IPS DF 19.7 (cell line): ENCODE measurements at regions not wholly inside any gene's neighbourhood (a gene's known extent, or its start where the extent isn't known, plus 50 kb on each side); places are given as distances from the start of the nearest gene placed in this dataset.
A peak's percentile ranks its signal among the peaks of the same experiment; 100 is the strongest.

ENCODE experiments used
- DNase-seq: peaks from one replicate; pipeline ENCODE4 v3.0.0-alpha.2; 2013; ENCODE audit warnings: low read depth, low spot score

DNA sequence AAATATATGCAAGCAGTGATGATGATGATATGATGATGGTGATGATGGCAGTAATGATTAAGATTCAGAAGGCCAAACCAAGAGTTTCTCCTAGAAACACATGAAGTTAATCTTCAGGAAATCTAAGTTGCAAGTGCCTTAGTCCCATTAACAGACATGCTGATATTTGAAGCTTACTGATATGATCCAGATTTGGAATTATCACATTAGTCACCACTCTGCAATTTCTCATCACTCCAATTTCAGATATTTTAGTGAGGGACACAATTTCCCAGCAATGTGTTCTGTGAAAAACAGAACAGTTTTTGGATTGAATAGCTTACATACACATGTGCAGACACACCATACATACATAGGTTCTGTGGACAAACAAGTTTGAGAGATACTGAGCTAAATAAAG is 411.4 kb upstream of the FAT3 start:
- DNase-seq: no peak

DNA sequence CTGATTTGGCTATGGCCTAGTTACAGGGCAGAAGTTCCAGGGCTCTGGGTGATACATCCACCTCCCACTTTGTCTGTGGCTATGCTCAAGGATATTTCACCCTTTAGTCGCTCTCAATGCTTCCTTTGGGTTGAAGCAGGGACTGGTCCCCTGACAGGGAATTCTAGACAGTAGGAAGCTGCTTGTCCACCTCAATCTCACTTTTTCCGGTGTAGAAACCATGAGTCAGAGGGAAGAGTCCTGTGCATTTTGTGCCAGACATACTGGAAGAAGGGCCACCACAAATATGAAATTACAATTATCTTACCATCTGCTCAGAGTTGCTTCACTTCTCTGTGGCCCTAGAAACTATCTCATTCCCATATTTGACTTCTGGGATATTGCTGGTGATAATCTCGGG is 413.7 kb upstream of the FAT3 start:
- DNase-seq: no peak

DNA sequence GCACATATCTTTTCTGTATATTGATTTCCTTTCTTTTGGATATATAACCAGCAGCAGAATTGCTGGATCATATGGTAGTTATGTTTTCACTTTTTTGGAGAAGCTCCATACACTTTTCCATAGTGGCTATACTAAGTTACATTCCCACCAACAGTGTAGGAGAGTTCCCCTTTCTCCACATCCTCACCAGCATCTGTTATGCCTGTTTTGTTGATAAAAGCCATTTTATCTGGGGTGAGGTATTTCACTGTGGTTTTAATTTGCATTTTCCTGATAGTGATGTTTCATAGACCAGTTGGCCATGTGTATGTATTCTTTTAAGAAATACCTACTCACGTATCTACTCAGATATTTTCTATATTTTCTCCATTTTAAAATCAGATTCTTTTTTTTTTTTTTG is 419.3 kb upstream of the FAT3 start:
- DNase-seq: no peak

DNA sequence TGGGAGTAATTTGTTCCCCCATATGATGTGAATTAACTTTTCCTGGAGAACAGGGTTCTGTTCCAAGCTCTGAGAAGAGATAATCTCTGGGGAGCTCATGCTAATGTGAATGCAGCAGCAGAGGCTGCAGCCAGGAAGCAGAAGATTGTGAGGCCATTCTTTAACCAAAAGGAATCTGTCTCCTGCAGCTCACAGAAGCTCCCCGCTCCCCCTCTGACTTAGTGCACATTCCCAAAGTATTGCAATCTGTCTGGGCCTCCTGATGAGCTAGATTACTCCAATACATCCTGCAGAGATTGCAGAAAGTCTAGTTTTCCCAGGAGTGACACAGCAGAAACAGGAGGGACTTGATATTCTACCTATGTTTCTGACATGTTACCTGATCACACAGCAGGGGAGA is 420.6 kb upstream of the FAT3 start:
- DNase-seq: peak; percentile 52

DNA sequence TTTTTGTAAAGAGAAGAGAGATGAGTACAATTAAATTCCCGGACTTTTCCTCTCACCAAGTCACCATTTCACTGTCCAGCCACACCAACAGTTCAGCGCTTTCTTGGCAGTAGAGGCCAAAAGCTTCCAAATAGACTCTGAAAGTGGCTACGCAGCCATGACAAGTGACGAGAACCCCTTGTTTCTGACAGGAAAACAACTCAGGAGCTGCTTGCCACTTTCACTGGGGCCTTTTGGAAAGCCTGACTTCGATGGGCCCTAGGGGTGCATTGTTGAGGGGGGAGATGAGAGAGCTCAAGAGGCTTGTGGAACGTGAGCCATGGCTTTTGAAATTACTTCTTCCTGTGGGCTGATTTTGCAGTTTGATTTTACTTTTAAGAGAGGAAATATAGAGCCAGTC is 422.1 kb upstream of the FAT3 start:
- no peak for DNase-seq

DNA sequence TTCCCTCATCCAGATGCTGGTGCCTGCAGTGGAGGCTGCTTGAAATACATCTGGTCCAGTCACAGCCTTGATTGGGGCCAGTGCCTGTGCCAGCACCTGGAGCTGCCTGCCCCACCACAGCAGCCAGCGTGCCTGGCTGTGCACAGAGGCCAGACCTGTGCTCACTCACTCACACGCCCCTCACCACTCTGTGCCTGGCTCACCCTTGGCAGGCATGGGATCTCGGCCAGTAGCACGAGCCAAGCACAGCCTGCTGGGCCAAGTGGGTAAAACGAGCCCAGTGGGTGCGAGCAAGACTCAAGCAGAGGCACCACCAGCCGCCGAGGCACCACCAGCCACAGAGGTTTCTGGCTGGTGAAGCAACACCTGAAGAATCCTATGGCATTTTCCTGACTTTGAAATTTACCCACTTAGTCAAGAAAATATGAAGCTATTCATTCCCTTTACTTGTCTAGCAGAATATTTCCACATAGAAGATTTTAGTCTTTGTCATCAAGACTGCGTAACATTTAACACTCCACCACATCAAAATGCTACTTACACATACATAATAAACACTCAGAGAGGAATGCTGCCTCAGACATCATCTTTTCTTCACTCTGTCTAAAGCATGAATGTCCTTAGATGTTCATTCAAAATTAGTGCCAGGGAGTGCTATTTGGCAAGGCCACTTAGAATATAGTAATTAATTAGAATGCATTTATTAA is 424.3 kb upstream of the FAT3 start:
- no peak for DNase-seq

DNA sequence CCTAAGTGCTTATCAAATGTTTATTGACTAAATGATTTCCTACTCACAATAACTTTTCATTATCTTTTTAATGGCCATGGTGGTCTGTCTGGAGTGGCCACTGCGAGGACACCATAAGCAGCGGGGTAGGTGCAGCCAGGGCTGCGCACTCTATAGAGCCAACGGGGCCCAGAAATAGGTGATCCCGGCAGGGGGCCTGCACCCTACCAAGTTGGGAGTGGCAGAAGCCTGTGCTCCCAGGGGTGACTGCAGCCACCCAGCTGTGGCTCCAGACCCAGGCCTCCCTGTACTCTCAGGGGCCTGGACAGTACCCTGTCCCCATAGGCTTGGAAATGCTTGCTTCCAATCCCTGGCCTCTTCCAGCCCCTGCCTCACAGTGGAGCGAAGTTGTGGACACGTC is 426.4 kb upstream of the FAT3 start:
- DNase-seq: no peak

DNA sequence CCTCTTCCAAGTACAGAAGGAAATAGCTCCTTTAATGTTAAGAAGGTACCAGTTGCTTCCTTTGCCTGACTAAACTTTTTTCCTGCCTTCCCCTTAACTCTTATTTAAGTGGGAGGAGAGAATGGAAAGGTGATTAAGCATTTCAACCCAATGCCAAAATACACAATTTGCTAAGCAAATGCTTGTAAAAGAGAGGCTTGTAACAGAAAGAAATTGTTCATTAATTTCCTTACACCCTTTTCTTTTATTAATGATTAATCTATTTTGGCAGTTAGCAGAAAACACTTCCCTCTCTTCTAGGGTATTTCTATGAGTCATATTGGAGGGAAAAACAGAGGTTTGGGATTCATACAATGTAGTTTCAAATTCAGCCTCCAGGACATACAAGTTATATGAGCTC is 427.6 kb upstream of the FAT3 start:
- DNase-seq: no peak

DNA sequence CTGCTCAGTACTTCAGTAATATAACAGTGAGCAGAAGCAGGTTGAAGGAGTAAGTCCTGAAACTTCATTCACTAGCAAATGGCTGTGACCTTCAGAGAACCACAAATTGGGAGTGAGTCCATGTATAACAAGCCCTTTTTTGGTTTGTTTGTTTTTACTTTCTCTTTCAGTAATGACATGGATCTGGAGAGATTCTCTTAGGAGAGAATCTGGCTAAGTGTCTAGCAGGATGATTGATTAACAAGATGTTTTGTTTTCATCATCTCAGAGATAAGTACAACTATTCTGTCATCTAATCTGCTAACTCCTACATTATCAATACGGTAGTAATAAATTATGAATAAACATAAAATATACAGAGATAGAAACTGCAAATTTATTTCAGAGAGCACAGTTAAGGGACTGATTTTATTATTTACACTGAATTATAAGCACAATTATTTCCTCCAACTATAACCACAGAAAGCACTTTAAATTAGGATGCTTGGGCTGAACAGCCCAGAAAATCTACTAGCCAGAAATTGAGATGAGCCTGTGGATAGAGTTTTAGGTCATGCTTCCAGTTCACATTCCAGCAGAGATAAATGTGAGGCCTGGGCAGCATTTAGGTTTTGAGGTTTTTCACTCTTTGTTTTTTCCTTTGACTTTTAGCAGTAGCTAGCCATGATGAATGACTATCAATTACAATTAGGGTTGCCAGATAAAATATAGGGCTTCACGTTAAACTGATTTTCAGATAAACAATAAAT is 429.3 kb upstream of the FAT3 start:
- no peak for DNase-seq

DNA sequence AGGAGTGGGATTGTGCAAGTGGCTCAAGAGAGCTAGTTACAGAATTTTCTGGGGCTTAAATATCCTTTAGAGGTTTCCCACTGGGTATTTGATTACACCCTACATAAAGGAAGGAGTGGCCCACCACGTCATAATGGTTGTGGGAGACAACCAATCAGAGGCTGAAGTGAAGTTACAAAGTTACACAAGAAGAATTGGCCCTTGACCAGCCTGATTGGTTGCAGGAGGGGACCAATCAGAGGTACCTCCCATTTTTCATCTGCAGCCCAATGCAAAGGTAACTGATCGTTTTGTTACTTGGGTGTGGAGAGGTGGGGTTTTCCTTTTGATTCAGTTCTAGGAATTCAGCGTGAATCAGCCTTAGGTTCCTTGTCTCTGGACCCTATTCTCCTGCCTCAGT is 430.5 kb upstream of the FAT3 start:
- DNase-seq: no peak

DNA sequence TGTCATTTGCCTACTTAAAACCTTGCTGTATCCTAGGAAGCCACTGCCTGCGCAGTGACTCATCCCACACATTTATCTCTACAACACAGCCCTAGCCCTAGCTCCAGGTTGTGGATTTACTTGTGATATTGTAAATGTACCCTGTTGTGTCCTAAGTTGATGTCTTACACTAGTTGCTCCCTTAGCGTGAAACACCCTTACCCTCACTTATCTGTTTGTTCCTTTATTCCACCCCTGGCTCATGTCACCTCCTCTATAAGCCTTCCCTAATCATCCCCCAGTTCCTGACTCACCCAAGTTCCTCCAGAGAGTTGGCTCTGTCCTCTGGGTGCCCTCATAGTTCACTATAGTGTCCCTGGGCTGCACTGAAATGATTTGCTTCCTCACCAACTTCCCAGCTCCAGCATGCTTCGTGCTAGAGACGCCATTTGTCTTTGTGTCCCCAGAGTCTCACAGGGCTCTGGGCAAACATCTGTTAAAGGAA is 431.8 kb upstream of the FAT3 start:
- no peak for DNase-seq

DNA sequence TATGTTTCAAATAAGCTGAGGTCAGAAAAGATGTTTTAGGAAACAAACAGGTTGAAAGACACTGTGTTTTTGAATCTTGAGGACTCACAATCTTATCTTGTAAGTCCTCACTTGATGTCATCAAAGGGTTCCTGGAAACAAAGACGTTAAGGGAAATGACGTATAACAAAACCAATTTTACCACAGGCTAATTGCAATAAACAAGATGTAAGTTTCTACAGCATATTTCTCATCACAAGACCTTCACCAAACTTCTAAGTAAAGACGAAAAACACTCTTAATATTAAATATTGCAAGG is 433.5 kb upstream of the FAT3 start:
- no peak for DNase-seq

DNA sequence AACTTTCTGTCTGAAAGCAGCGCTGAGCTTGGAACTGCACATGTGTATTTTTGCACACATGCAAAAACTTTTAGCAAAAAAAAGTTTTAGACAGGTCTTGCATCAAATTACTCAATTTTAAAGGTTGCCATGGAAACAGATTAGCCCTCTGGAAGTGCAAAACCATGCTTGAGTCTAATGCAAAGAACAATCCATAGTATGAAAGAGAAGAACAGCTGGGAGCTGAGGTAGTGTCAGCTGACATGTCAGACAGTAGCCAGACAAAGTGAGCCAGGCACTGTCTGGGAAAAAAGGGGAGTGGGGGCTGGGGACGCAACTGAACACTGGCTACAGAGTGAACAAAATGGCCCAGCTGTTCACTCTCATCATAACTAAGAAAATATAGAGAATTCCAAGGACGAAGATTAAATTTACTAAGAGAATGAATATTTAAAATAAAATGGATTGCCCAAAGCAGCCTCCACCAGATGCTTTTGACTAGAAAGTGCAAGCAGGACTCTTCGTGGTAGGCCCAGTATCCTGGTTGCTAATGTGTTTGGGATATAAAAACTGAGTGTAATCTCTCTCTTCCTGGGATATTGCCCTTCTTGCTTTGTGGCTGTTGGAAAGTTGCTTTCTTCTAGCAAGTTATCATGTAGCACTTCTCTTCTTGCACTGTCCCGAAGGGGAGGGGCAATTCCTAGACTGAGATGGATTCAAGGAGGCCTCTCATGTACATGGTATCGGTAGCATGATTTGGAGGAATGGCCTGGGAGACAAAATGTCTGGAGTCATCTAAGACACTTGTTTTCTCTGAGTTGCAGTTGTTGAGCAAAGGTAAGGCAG is 434.1 kb upstream of the FAT3 start:
- DNase-seq: no peak

DNA sequence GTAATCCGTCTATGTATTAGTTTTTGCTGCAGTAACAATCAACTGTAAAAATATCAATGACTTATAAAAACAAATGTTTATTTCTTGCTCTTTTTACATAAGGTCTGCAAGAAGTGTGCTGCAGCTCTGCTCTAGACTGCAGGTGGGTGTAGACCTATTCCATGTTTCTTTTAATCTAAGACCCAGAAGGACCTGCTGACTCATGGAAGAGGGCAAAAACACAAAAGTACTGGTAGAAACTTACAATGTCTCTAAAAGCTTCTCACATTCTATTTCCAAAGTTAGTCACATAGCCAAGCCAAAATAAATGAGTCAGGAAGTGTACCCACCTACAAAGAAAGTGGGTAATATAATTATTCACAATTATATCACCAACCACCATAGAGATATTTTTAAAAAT is 435.9 kb upstream of the FAT3 start:
- no peak for DNase-seq

DNA sequence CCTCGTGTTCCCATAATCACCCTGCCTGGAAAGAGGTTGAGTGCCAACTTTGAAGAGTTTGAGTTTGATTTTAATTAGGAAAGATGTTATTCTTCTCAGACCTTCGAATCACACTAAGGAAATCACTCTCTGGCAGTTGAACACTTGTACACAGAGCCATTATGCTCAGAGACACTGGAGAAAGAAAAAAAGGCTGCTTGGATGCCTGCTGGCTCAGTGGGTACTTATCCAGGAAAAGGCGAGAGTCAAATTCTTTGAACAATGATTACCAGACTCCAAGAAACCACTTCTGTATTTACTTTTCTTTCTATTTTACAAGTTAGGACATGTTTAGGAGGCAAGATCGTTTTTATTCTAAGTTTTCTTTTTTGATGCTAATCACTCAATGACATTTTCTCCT is 438.5 kb upstream of the FAT3 start:
- no peak for DNase-seq

DNA sequence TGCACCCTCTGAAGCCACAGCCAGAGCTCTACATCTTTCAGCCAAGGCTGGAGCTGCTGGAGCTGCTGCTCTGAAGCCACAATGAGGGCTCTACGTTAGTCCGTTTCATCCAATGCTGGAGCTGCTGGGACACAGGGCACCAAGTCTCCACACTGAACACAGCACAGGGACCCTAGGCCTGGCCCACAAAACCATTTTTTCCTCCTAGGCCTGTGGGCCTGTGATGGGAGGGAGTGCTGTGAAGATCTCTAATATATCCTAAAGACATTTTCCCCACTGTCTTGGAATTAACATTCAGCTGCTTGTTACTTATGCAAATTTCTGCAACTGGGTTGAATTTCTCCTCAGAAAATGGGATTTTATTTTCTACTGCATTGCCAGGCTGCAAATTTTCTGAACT is 441.4 kb upstream of the FAT3 start:
- no peak for DNase-seq

DNA sequence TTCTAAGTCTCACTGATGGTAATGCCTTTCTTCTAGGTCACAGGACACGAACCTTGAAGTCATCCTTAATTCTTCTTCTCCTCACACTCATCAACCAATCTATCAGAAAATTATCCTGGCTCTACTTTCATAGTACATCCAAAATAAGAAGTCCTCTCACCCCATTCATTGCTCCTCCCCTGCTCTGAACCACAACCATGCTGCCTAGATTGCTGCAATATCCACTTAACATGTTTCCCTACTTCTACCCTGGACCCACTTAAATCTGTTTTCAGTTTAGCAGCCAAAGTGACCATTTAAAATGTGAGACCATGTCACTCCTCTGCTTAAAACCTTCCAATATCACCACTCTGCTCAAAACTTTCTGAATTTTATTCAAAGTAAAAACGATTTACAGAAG is 445.9 kb upstream of the FAT3 start:
- no peak for DNase-seq

DNA sequence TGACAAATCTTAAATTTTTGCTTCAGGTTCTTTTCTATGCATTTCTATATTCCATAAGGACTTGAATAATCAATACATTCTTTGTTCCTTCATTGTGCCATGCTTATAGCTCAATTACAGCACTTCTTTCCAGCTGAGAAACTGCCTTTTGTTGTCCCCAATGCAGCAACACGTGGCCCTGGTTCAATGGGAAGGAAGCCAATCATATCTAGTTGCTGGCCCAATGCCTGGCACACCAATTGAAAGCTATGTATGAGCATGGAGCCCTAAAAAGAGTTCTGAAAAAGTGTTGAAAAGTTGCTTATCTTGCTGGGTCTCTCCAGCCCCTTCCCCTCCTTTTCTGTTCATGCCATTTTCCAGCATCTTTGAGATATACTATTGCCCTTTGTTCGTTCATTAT is 448.0 kb upstream of the FAT3 start:
- DNase-seq: no peak

DNA sequence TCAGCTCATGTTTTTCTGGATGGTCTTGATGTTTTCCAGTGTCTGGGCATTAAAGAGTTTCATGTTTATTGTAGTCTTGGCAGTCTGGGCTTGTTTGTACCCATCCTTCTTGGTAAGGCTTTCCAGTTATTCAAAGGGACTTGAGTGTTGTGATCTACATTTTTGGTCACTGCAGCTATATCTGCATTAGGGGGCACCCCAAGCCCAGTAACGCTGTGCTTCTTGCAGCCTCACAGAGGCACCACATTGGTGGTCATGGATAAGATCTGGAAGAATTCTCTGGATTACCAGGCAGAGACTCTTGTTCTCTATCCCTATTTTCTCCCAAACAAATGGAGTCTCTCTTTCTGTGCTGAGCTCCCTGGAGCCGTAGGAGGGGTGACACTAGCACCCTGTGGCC is 451.5 kb upstream of the FAT3 start:
- no peak for DNase-seq

DNA sequence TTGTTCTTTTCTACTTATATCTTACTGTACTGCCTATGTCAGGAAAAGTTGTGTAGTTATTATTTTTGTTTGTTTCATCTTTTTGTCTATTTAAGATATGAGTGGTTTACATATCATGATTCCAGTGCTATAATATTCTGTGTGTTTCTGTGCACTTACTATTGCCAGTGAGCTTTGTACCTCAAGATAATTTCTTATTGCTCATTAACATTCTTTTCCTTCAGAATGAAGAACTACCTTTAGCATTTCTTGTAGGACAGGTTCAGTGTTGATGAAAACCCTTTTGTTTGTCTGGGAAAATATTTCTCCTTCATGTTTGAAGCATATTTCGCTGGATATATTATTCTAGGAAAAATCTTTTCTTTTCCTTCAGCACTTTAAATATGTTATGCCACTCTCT is 452.7 kb upstream of the FAT3 start:
- DNase-seq: no peak

DNA sequence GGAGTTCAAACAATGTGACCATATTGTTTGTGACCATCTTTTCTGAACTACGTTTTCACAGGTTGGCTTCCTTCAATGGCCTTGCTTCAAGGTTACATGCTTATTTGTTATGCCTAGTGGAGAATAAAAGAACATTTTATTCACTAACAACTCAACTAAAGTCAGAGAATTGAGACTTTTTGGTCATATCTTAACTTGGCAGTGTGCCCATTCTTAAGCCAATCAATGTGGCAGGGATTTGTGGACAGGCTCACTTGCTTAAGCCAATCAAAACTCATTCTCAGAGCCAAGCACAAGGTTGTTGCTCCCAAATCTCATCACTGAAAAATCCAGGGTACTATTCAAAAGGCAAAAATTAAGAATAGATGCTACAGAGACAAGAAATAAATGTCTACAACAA is 455.8 kb upstream of the FAT3 start:
- DNase-seq: no peak

DNA sequence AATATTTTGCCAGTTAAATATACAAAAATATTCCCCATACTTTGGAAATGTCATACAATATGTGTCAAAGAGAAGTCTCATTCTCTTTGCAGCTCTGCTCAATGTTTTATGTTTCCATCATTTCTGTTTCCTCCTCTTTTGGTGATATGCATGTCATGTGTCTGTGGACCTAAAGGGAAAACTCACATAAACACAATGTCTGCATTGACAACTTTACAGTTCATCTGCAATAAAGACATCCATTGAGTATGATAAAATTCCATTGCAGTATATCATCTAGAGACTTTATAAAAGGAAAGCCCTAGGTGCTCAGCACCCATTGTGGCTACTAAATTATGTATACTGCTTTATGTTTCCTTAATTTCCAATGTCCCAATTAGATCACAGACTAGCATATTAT is 461.3 kb upstream of the FAT3 start:
- no peak for DNase-seq
